MM.1S (cell line): ENCODE measurements at regions not wholly inside any gene's neighbourhood (a gene's known extent, or its start where the extent isn't known, plus 50 kb on each side); places are given as distances from the start of the nearest gene placed in this dataset.

ENCODE experiments used
- DNase-seq: peaks from one replicate; pipeline ENCODE4 v3.0.0-alpha.2; 2015
- H2AFZ ChIP-seq: fragments of 300-600 bp; sonication (generic); 2 replicates; pipeline ENCODE4 v1.6.0; 2016; ENCODE audit warnings: antibody characterized with exemption, low read length
- H3F3A ChIP-seq: fragments of 300-600 bp; sonication (generic); 2 replicates; pipeline ENCODE4 v1.6.1; 2016; ENCODE audit warnings: mild to moderate bottlenecking, antibody characterized with exemption, low read length, moderate library complexity, mixed read lengths; ENCODE audit not compliant: insufficient read depth
- H3K27ac ChIP-seq: fragments of 300-600 bp; sonication (generic); 2 replicates; pipeline ENCODE4 v1.5.1; 2016; ENCODE audit warnings: mild to moderate bottlenecking, low read length
- H3K27me3 ChIP-seq: fragments of 300-600 bp; sonication (generic); replicated peaks from 2 replicates; pipeline ENCODE4 v1.6.0; 2016; ENCODE audit warnings: low read length; ENCODE audit not compliant: insufficient read depth
- H3K36me3 ChIP-seq: fragments of 300-600 bp; sonication (generic); replicated peaks from 2 replicates; pipeline ENCODE4 v1.6.1; 2016; ENCODE audit warnings: mild to moderate bottlenecking, low read length, mixed read lengths; ENCODE audit not compliant: insufficient read depth
- H3K4me1 ChIP-seq: fragments of 300-600 bp; sonication (generic); 2 replicates; pipeline ENCODE4 v1.6.1; 2016; ENCODE audit warnings: low read length, mixed read lengths
- H3K4me2 ChIP-seq: fragments of 300-600 bp; sonication (generic); 2 replicates; pipeline ENCODE4 v1.6.0; 2016; ENCODE audit warnings: low read depth, low read length
- H3K4me3 ChIP-seq: fragments of 300-600 bp; sonication (generic); 2 replicates; pipeline ENCODE4 v1.5.1; 2016; ENCODE audit warnings: low read length, mixed read lengths
- H3K79me2 ChIP-seq: fragments of 300-600 bp; sonication (generic); 2 replicates; pipeline ENCODE4 v1.6.1; 2016; ENCODE audit warnings: mixed run types, low read length, mixed read lengths
- H3K9ac ChIP-seq: fragments of 300-600 bp; sonication (generic); 2 replicates; pipeline ENCODE4 v1.6.1; 2016; ENCODE audit warnings: low read length, mixed read lengths
- H3K9me2 ChIP-seq: fragments of 300-600 bp; sonication (generic); replicated peaks from 2 replicates; pipeline ENCODE4 v1.6.1; 2016; ENCODE audit warnings: mild to moderate bottlenecking, low read length, mixed read lengths; ENCODE audit not compliant: insufficient read depth
- H3K9me3 ChIP-seq: fragments of 300-600 bp; sonication (generic); replicated peaks from 2 replicates; pipeline ENCODE4 v1.6.1; 2016; ENCODE audit warnings: mild to moderate bottlenecking, low read length, mixed read lengths; ENCODE audit not compliant: insufficient read depth
- H4K20me1 ChIP-seq: fragments of 300-600 bp; sonication (generic); 2 replicates; pipeline ENCODE4 v1.6.1; 2016; ENCODE audit warnings: mild to moderate bottlenecking, low read length, moderate library complexity, mixed read lengths; ENCODE audit not compliant: insufficient read depth
- CTCF ChIP-seq: fragments of 300-600 bp; sonication (generic); IDR thresholded peaks from 2 replicates; pipeline ENCODE4 v1.5.1; 2016; ENCODE audit warnings: antibody characterized with exemption, low read length, mixed read lengths
- EZH2 ChIP-seq: fragments of 300-600 bp; sonication (generic); optimal IDR thresholded peaks from 2 replicates; pipeline ENCODE3; 2017; ENCODE audit warnings: low read depth, mild to moderate bottlenecking, antibody characterized with exemption, low read length, mixed read lengths
- EZH2phosphoT487 ChIP-seq: fragments of 300-600 bp; sonication (generic); IDR thresholded peaks from 2 replicates; pipeline ENCODE4 v1.6.1; 2018; ENCODE audit warnings: antibody characterized with exemption, low read length

DNA sequence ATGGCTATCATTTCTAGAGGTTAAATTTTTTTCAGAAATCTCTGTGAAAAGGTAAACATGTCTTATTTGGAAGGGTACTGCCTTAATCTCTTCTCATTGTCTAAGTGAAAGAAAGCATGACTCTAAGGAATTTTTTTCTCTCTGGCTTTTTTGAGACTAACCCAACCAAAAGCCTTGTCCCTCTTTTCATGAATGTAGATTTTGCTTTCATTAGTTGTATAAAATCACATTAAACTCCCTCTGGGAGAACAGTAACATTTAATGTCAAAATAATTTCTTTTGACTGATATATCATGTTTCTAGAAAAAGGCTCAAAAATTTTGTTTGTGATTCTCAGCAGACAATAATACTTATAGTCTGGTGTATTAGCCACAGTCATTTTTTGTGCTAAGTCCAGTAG lies 168.4 kb upstream of the SPOPL start:
- no peak overlapping the region for H3K9ac ChIP-seq
- TF ChIP-seq CTCF: no peak
- TF ChIP-seq EZH2phosphoT487: no peak
- no peaks in the 10 kb centered on the region for H3K9me3 ChIP-seq
- no peaks in the 10 kb centered on the region for H3F3A ChIP-seq
- H3K27me3 ChIP-seq: no peaks in the 10 kb centered on the region
- no peak for DNase-seq
- H3K36me3 ChIP-seq: no peaks in the 10 kb centered on the region
- no peak overlapping the region for H3K4me2 ChIP-seq
- no peaks in the 10 kb centered on the region for H3K79me2 ChIP-seq
- no peak overlapping the region for H3K4me3 ChIP-seq
- H3K4me1 ChIP-seq: no peaks in the 10 kb centered on the region
- H3K9me2 ChIP-seq: no peaks in the 10 kb centered on the region
- no peak overlapping the region for H2AFZ ChIP-seq
- no peak overlapping the region for H3K27ac ChIP-seq
- H4K20me1 ChIP-seq: no peaks in the 10 kb centered on the region

- no peaks in the 10 kb centered on the region for H3K27me3 ChIP-seq
- TF ChIP-seq EZH2phosphoT487 (no peak), CTCF (no peak), EZH2 (no peak)
Observed at GRCh38 chr2:138333677-138334076, 167.9 kb upstream of the SPOPL start.

GRCh38 chr2:138334323-138334722 lies 167.2 kb upstream of the SPOPL start:
- no peak overlapping the region for H3K27ac ChIP-seq

More at GRCh38 chr2:138333677-138334076, 167.9 kb upstream of the SPOPL start:
- Histone ChIP-seq H4K20me1 (no peaks in the 10 kb centered on the region), H3K9me3 (no peaks in the 10 kb centered on the region), H3K4me3 (no peak overlapping the region), H3K4me2 (no peak overlapping the region), H3K9me2 (no peaks in the 10 kb centered on the region), H3K9ac (no peak overlapping the region), H3K79me2 (no peaks in the 10 kb centered on the region), H3K27ac (no peak overlapping the region), H3K4me1 (no peaks in the 10 kb centered on the region), H2AFZ (no peak overlapping the region), H3K36me3 (no peaks in the 10 kb centered on the region), H3F3A (no peaks in the 10 kb centered on the region)
- no peak for DNase-seq

More at GRCh38 chr2:138334323-138334722, 167.2 kb upstream of the SPOPL start:
- no peaks in the 10 kb centered on the region for H3K9me2 ChIP-seq
- no peaks in the 10 kb centered on the region for H3F3A ChIP-seq
- no peak overlapping the region for H3K9ac ChIP-seq
- no peak for DNase-seq
- H3K36me3 ChIP-seq: no peaks in the 10 kb centered on the region
- H3K9me3 ChIP-seq: no peaks in the 10 kb centered on the region
- no peak for TF ChIP-seq CTCF
- TF ChIP-seq EZH2phosphoT487: no peak
- TF ChIP-seq EZH2: no peak
- H3K4me2 ChIP-seq: no peak overlapping the region
- H2AFZ ChIP-seq: no peak overlapping the region
- no peak overlapping the region for H3K4me3 ChIP-seq
- H3K4me1 ChIP-seq: no peaks in the 10 kb centered on the region
- H3K79me2 ChIP-seq: no peaks in the 10 kb centered on the region
- no peaks in the 10 kb centered on the region for H3K27me3 ChIP-seq
- H4K20me1 ChIP-seq: no peaks in the 10 kb centered on the region
